Activated naive CD4-positive, alpha-beta T cell treated with anti-CD3 and anti-CD28 coated beads for 36 hours (primary cell): ENCODE measurements at regions not wholly inside any gene's neighbourhood (a gene's known extent, or its start where the extent isn't known, plus 50 kb on each side); places are given as distances from the start of the nearest gene placed in this dataset.

Experiments
- CTCF ChIA-PET: fragments of 350-600 bp; sonication (Branson Sonifier 250); formaldehyde crosslinking; loops from one replicate; lab custom pipeline; 2021; ENCODE audit warnings: antibody characterized with exemption; lab: Charles Lee
- DNase-seq: peaks from one replicate; pipeline ENCODE4 v3.0.0-alpha.2; 2020
- H3K27ac Mint-ChIP-seq: one replicate; pipeline ENCODE4 v1.8.0; 2021; ENCODE audit warnings: mild to moderate bottlenecking, mixed read lengths
- H3K27me3 Mint-ChIP-seq: one replicate; pipeline ENCODE4 v1.8.0; 2021; ENCODE audit warnings: low read depth, mixed read lengths
- H3K36me3 Mint-ChIP-seq: one replicate; pipeline ENCODE4 v1.8.0; 2021; ENCODE audit warnings: low read depth, mixed read lengths
- H3K4me1 Mint-ChIP-seq: one replicate; pipeline ENCODE4 v1.8.0; 2021; ENCODE audit warnings: low read depth, mixed read lengths
- H3K4me3 Mint-ChIP-seq: one replicate; pipeline ENCODE4 v1.8.0; 2021; ENCODE audit warnings: mild to moderate bottlenecking, moderate library complexity, mixed read lengths
- H3K9me3 Mint-ChIP-seq: one replicate; pipeline ENCODE4 v1.8.0; 2021; ENCODE audit warnings: mixed read lengths
- intact Hi-C: fragments of 100-400 bp; cut with micrococcal nuclease; formaldehyde crosslinking; loops from one replicate; pipeline ENCODE4 v1.15.1; 2023

DNA sequence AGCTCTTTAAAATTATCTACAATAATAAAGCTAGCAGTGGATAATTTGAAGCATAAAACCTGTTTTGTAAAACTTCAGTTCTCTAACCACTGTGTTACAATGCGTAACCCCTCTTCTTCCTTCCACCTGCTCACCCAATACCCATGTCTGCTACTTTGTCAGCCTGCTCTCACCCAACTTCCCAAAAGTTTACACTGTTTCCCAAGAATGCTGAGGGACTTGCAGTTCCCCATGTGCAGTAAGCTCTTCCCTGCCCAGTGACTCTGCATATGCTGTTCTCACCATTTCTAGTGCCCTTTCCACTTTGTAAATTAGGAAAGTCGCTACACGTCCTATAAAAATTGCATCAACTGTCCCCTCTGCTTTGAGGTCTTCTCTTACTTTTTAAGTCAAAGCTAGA, 315.9 kb upstream of the SEMA6D start:
- Mint-ChIP-seq H3K4me3 (no peak overlapping the region), H3K27me3 (no peaks in the 10 kb centered on the region), H3K4me1 (no peaks in the 10 kb centered on the region), H3K36me3 (no peaks in the 10 kb centered on the region), H3K27ac (no peak overlapping the region), H3K9me3 (peaks cover 1% of the 10 kb centered on the region)
- intact Hi-C loops, result no loop called here
- CTCF ChIA-PET, result interaction anchor here (0.8 kb wide), 1 partner anchor 680 kb away, joined by 3 read pairs; no protein-coding TSS in a partner anchor
- DNase-seq, result no peak

DNA sequence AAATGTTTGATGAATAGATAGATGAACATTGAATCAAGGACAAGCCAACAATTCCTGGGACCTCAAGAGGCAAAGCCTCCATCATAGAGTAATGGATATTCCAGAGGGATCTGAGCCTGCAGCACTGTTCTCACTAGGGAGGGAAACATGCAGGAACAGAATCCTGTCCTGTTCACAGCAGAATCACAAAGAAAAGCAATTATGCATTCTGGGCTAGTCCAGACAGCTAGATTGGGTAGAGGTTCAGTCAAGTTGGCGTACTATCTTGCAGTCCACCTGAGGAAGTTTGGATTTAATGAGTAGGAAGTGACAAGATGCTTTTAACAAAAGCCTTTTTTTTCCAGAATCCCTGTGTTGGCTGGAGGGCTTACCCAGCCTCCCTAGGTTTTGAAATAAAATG, 314.5 kb upstream of the SEMA6D start:
- Mint-ChIP-seq H3K9me3 (peaks cover 1% of the 10 kb centered on the region), H3K4me1 (no peaks in the 10 kb centered on the region), H3K27ac (no peak overlapping the region), H3K36me3 (no peaks in the 10 kb centered on the region), H3K4me3 (no peak overlapping the region), H3K27me3 (no peaks in the 10 kb centered on the region)
- CTCF ChIA-PET, result no interaction called here
- intact Hi-C loops, result no loop called here
- DNase-seq, result no peak

DNA sequence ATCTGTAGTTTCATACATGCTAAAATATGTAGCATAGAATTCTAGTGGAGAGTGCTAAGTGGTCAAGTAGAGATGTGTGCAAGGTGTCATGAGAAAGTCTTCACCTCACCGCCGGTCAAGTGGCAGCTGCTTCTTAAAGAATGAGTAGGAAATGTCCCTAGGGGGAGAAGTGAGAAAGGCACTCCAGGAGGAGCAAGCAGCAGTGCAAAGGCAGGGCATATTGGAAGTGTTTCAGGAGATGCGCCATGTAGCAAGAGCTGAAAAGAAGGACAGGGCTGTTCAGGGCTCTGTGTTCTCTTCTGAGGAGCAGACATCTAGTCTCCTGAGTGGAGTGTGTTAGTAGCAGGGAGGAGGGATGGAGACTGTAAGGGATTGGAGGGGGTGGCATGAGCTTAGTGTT, 312.4 kb upstream of the SEMA6D start:
- CTCF ChIA-PET, result no interaction called here
- no peak overlapping the region for H3K4me3 Mint-ChIP-seq
- H3K9me3 Mint-ChIP-seq, result peaks cover 1% of the 10 kb centered on the region
- no peaks in the 10 kb centered on the region for H3K36me3 Mint-ChIP-seq
- no peak overlapping the region for H3K27ac Mint-ChIP-seq
- no peak for DNase-seq
- H3K27me3 Mint-ChIP-seq, result no peaks in the 10 kb centered on the region
- no peaks in the 10 kb centered on the region for H3K4me1 Mint-ChIP-seq
- intact Hi-C loops, result no loop called here

DNA sequence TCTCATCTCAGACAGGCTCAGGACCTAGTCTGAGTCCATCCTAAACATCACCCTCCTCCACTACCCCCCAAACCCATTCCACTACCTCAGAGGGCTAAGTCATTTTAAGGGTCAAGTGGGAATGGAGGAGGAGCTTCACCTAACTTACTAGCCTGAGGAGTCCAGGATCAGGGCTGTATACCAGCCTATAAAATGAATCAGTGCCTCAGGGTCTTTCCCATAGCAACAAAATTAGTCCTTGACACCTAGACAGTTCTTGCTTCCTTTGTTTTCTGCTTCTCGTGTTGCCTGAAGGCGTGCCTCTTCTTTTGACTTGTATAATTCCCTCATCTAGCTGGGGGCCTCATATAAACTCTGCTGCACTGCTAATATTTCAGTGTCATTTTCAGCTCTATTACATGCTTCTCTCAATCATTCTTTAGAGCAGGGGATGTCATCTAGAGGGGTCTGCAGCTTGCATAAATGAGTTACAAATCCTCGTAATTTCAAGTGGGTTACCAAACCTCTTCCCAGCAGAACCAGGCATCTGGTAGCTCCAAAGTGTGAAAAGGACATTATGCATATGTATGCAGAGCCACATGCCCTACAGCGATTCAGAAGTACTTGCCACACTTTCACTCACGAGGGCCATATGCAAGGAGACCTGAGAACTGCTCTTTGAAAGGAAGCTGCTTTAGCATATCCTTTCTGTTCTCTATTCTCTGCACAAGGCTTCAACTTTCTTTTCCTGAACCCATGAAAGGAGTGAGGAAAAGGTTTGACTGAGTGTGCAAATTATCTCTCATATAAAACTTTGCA, 311.7 kb upstream of the SEMA6D start:
- CTCF ChIA-PET, result no interaction called here
- Mint-ChIP-seq H3K36me3 (no peaks in the 10 kb centered on the region), H3K4me3 (no peak overlapping the region), H3K27me3 (no peaks in the 10 kb centered on the region), H3K27ac (no peak overlapping the region), H3K9me3 (peaks cover 1% of the 10 kb centered on the region), H3K4me1 (no peaks in the 10 kb centered on the region)
- intact Hi-C loops, result no loop called here
- DNase-seq, result no peak

DNA sequence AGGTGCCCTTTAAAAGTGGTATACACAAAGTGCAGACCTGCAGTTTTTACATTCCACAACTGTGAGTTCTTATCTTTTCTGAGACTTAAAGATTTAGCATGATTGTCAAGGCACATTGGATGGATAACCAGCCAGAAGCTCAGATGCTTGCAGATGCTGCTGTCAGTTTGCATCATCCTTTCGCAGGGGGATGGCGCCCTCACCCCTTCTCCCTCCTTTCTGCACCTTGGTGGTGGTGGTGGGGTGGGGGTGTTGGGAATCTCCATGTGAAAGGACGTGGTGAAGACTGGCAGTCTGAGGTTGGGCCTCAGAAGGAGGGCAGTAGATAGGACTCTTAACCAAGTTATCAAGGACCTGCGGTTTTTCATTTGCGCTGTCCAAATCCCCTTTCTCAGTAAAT, 309.6 kb upstream of the SEMA6D start:
- Mint-ChIP-seq H3K9me3 (peaks cover 1% of the 10 kb centered on the region), H3K27ac (no peak overlapping the region), H3K4me1 (no peaks in the 10 kb centered on the region), H3K27me3 (peaks cover 2% of the 10 kb centered on the region), H3K36me3 (no peaks in the 10 kb centered on the region), H3K4me3 (no peak overlapping the region)
- CTCF ChIA-PET, result no interaction called here
- DNase-seq, result no peak
- intact Hi-C loops, result no loop called here

DNA sequence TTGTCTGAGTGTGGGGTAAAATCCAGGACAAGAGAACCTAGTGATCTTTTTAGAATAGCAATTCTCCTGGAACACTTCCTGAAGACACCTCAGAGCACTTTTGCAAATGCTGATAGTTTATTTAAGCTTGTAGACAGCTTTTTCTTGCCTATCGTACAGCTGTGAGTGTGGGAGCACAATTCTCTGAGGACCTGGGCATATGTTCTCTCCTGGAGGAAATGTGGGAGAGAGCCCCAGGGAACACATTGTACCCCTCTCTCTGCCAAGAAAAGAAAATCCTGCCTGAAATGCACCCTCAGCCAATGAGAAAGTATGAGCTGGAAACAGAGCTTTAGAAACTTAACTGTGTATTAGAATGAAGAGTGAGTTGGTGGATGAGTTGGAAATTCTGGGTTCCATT, 308.3 kb upstream of the SEMA6D start:
- peaks cover 3% of the 10 kb centered on the region for H3K27me3 Mint-ChIP-seq
- no peak overlapping the region for H3K27ac Mint-ChIP-seq
- H3K9me3 Mint-ChIP-seq, result peaks cover 1% of the 10 kb centered on the region
- DNase-seq, result no peak
- CTCF ChIA-PET, result no interaction called here
- no peaks in the 10 kb centered on the region for H3K36me3 Mint-ChIP-seq
- no peaks in the 10 kb centered on the region for H3K4me1 Mint-ChIP-seq
- no peak overlapping the region for H3K4me3 Mint-ChIP-seq
- intact Hi-C loops, result no loop called here

DNA sequence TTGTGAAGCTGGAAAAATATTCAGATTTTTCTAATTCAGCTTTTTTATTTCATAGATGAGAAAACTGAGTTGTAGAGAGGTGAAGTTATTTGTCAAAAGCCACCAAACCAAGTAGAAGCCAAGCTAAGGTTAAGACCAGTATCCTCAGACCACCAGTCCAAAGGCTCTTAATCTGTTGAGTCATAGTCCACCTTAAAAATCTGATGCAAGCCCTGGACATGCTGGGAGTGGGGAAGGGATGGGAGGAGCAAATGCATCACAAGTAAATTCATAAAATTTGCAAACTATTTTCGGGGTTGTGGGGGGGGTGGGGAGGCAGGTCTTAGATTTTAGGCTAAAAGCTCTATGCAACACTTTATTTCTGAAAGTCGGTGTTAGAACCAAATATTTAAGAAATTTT, 307.7 kb upstream of the SEMA6D start:
- peaks cover 1% of the 10 kb centered on the region for H3K9me3 Mint-ChIP-seq
- H3K27me3 Mint-ChIP-seq, result peaks cover 3% of the 10 kb centered on the region
- no peaks in the 10 kb centered on the region for H3K36me3 Mint-ChIP-seq
- intact Hi-C loops, result no loop called here
- no peak overlapping the region for H3K27ac Mint-ChIP-seq
- DNase-seq, result no peak
- CTCF ChIA-PET, result no interaction called here
- H3K4me1 Mint-ChIP-seq, result no peaks in the 10 kb centered on the region
- H3K4me3 Mint-ChIP-seq, result no peak overlapping the region

DNA sequence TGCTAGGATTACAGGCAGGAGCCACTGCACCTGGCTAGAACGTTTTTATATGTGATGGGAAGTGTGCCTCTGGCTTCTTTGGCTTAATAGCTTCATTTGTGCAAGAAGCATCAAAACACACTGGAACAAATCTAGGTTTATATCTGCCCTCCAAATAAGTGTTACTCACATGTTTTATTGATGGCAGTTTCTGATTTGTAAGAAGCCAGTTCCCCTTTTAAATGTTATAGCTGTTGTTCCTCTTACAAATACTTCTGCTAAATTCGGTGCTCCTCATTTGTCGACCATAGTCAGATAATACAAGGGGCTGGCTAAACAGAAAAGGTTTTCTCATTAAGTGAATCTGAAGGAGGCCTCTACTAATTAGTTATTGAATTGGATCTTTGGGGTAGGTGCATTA, 307.1 kb upstream of the SEMA6D start:
- intact Hi-C loops, result no loop called here

DNA sequence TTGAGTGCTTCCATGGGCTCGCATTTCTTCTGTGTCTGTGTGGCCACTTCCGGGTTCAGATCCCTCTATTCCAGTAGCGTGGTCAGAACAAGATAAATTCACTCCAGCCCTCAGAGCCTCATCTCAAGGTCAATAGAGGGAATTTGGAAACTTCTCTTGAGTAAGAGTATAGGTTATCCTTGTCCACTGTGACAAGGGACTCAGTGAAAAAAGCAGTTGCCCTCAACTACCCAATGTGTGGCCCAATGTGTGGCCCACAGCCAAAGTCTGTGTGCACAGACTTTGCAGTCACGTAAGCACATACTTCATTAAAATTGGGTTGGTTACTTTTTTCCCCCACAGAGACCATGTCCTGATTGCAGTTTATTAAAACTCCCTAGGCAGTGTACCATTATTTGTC, 305.6 kb upstream of the SEMA6D start:
- Mint-ChIP-seq H3K4me1 (no peaks in the 10 kb centered on the region), H3K27me3 (peaks cover 3% of the 10 kb centered on the region)
- CTCF ChIA-PET, result no interaction called here

More for the DNA sequence above, 307.1 kb upstream of the SEMA6D start:
- H3K36me3 Mint-ChIP-seq, result no peaks in the 10 kb centered on the region
- H3K27me3 Mint-ChIP-seq, result peaks cover 3% of the 10 kb centered on the region
- CTCF ChIA-PET, result no interaction called here
- DNase-seq, result no peak
- H3K4me3 Mint-ChIP-seq, result no peak overlapping the region
- no peaks in the 10 kb centered on the region for H3K4me1 Mint-ChIP-seq
- no peaks in the 10 kb centered on the region for H3K9me3 Mint-ChIP-seq
- H3K27ac Mint-ChIP-seq, result no peak overlapping the region

DNA sequence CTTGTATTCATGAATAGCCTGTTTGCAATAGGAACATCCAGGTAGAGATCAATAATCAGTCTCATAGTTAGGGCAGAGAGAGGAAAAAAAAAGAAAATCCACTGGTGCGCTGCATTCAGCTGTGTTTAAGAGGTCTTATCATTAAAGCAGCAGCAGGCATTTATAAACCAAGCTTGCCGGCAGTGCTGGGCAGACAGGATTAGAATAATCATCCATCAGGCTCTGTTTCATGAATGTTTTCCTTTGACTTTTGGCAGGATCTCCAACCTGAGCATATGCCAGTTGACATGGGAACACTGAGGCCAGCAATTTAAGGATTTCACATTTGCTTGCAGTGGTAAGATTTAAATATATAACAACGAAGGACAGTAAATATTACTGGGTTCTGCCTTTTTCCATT, 305.2 kb upstream of the SEMA6D start:
- no peaks in the 10 kb centered on the region for H3K9me3 Mint-ChIP-seq
- no peak for DNase-seq
- H3K4me1 Mint-ChIP-seq, result no peaks in the 10 kb centered on the region
- CTCF ChIA-PET, result no interaction called here
- intact Hi-C loops, result no loop called here
- no peaks in the 10 kb centered on the region for H3K36me3 Mint-ChIP-seq
- peaks cover 3% of the 10 kb centered on the region for H3K27me3 Mint-ChIP-seq
- no peak overlapping the region for H3K4me3 Mint-ChIP-seq
- no peak overlapping the region for H3K27ac Mint-ChIP-seq

More for the DNA sequence above, 305.6 kb upstream of the SEMA6D start:
- DNase-seq, result no peak
- intact Hi-C loops, result no loop called here
- Mint-ChIP-seq H3K36me3 (no peaks in the 10 kb centered on the region), H3K27ac (no peak overlapping the region), H3K9me3 (no peaks in the 10 kb centered on the region), H3K4me3 (no peak overlapping the region)

DNA sequence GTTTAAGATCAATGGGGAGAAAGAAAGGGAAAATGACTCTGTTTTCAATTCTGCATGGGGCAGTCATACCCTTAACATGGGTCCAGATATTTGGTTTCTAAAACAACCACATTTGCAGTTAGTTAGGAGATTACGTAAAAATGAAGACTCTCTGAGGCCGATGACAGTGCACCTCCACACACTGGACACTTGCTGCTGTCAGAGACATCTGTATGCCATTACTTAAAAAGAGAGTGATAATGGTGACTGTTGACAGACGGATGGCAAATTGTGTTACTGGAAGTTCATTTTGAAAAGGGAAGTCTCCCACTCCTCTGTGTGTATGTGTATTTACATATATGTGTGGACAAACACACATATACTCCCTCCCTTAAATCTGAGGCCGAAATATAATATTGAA, 304.5 kb upstream of the SEMA6D start:
- peaks cover 3% of the 10 kb centered on the region for H3K27me3 Mint-ChIP-seq
- no peaks in the 10 kb centered on the region for H3K36me3 Mint-ChIP-seq
- no peak overlapping the region for H3K27ac Mint-ChIP-seq
- no peak for DNase-seq
- H3K4me1 Mint-ChIP-seq, result no peaks in the 10 kb centered on the region
- no peaks in the 10 kb centered on the region for H3K9me3 Mint-ChIP-seq
- intact Hi-C loops, result no loop called here
- H3K4me3 Mint-ChIP-seq, result no peak overlapping the region
- CTCF ChIA-PET, result no interaction called here

DNA sequence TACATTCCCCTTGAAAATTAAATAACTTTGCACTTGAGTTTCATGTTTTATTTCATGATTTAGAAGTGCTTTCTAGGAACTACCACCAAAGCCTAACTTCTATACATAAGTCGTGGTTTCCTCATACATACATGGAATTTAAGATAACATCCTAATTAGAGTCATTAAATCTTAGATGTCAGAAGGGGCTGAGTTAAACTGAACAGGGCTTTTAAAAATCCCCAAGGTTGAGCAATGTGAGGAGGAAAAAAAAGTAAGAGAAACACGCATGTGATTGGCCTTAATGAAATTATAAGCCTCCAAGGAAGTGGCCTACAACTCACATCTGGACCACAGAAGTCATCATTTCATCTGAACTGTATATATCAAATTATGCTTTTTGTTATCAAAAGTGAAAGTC, 303.1 kb upstream of the SEMA6D start:
- CTCF ChIA-PET, result no interaction called here
- H3K27ac Mint-ChIP-seq, result no peak overlapping the region
- DNase-seq, result no peak

DNA sequence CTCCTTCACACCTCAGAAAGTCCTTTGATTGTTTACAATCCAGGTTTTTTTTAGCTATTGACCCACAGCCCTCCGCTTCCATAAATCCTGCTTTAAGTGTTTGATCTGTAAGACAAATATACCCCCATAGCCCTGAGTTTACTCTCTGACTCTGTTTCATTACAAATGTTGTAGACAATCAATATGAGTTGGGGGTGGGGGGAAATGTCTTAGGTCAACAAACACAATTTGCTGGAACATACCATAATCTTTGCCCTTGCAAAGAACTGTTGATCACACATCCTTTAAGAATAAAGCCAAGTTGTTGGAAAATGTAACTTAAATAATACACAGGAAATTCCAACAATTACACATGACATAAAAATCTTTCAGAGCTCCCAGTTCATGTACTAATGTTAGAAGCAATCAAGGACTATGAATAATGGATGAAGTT, 301.8 kb upstream of the SEMA6D start:
- Mint-ChIP-seq H3K4me3 (no peak overlapping the region), H3K27me3 (peaks cover 3% of the 10 kb centered on the region), H3K36me3 (no peaks in the 10 kb centered on the region), H3K4me1 (no peaks in the 10 kb centered on the region), H3K9me3 (no peaks in the 10 kb centered on the region), H3K27ac (no peak overlapping the region)
- CTCF ChIA-PET, result no interaction called here
- intact Hi-C loops, result no loop called here
- no peak for DNase-seq

More for the DNA sequence above, 303.1 kb upstream of the SEMA6D start:
- intact Hi-C loops, result no loop called here
- Mint-ChIP-seq H3K36me3 (no peaks in the 10 kb centered on the region), H3K27me3 (peaks cover 3% of the 10 kb centered on the region), H3K9me3 (no peaks in the 10 kb centered on the region), H3K4me1 (no peaks in the 10 kb centered on the region), H3K4me3 (no peak overlapping the region)
